ENCODE measurements at regions not wholly inside any gene's neighbourhood (a gene's known extent, or its start where the extent isn't known, plus 50 kb on each side); places are given as distances from the start of the nearest gene placed in this dataset.

- TF ChIP-seq CTCF (IDR thresholded peaks at IDR 0.05) (no peak), POLR2A (IDR thresholded peaks at IDR 0.05) (no peak)
Observed at GRCh38 chr2:51846796-51847195, 814.9 kb upstream of the NRXN1 start.

Measured in Peyer's patch (tissue), 4 donors.